Neural cell (in vitro differentiated cells): ENCODE measurements at regions not wholly inside any gene's neighbourhood (a gene's known extent, or its start where the extent isn't known, plus 50 kb on each side); places are given as distances from the start of the nearest gene placed in this dataset.

ENCODE experiments used
- CTCF ChIP-seq: fragments of 450-650 bp; IDR thresholded peaks from 2 replicates; pipeline ENCODE4 v1.5.1; 2014; ENCODE audit warnings: antibody characterized with exemption, mild to moderate bottlenecking, moderate library complexity; ENCODE audit not compliant: poor library complexity, severe bottlenecking
- EP300 ChIP-seq: fragments of 450-650 bp; conservative IDR thresholded peaks from 2 replicates; pipeline ENCODE4 v1.6.1; 2014; ENCODE audit warnings: antibody characterized with exemption, mild to moderate bottlenecking, moderate library complexity; ENCODE audit not compliant: poor library complexity, severe bottlenecking
- EZH2 ChIP-seq: fragments of 200-600, 300-800 bp; shearing (Covaris generic), sonication (generic); IDR thresholded peaks from 2 replicates; pipeline ENCODE4 v1.6.1; 2014; ENCODE audit warnings: antibody characterized with exemption, low read length, borderline replicate concordance, mild to moderate bottlenecking; ENCODE audit not compliant: insufficient read depth, poor library complexity, severe bottlenecking

GRCh38 chr10:4717670-4718069 is 108.3 kb upstream of the AKR1E2 start:
- TF ChIP-seq EZH2 (no peak), EP300 (no peak), CTCF (no peak)
